ENCODE measurements at regions not wholly inside any gene's neighbourhood (a gene's known extent, or its start where the extent isn't known, plus 50 kb on each side); places are given as distances from the start of the nearest gene placed in this dataset.

DNA sequence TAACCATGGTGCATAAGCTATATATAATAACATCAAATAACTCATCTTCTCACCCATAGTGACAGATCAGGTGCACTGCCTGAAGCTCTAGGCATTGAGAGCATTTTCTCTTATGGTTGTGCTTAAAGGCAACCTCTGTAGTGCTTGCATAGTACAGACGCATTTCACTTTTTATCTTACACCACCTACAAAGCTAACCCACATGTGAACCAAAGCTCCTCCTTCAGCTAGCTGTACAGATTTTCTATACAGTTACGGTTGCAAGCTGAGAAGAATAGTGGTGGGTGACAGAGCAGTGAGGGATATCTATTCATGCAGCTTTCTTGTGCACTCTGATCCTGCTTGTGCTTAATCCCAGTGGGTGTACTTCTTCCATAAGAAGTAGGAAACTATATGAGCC lies 1525.2 kb downstream of the STIM2 start:
- no peak overlapping the region for H3K4me3 ChIP-seq (ENCODE audit: low read length in 3 of 3)
- no peak overlapping the region for H3K27ac ChIP-seq (ENCODE audit: low read depth, low read length)
- H3K9ac ChIP-seq (ENCODE audit: low read depth in 1 of 3, low read length in 3 of 3) = no peak overlapping the region
- no peaks in the 10 kb centered on the region for H3K36me3 ChIP-seq (ENCODE audit: control insufficient read depth in 3 of 3, insufficient read depth in 3 of 3, low read length in 3 of 3)
- no peaks in the 10 kb centered on the region for H3K9me3 ChIP-seq (ENCODE audit: control insufficient read depth in 3 of 3, low read length in 3 of 3)
- no peaks in the 10 kb centered on the region for H3K27me3 ChIP-seq (ENCODE audit: control insufficient read depth in 3 of 3, insufficient read depth in 3 of 3, low read length in 3 of 3)
- no peaks in the 10 kb centered on the region for H3K4me1 ChIP-seq (ENCODE audit: control insufficient read depth in 3 of 3, insufficient read depth in 3 of 3, low read length in 3 of 3)

DNA sequence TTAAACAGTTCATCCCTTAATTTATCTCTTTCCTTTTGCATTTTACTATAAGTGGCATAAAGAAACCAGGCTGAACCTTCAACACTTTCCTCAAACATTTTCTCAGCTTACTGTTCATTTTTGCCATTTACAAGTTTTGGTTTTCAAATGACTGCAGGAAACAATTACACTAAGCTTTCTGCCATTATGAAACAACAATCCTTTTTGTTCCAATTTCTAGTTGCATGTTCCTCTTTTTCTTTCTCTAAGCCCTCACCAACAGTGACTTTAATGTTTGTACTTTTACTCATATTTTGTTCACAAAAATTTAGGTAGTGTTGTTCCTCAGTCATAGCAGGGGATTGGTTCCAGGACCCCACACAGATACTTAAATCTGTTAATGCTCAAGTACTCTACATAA lies 1526.1 kb downstream of the STIM2 start:
- Histone ChIP-seq H3K27ac (ENCODE audit: low read depth, low read length) (no peak overlapping the region), H3K9me3 (ENCODE audit: control insufficient read depth in 3 of 3, low read length in 3 of 3) (no peaks in the 10 kb centered on the region), H3K4me3 (ENCODE audit: low read length in 3 of 3) (no peak overlapping the region)

DNA sequence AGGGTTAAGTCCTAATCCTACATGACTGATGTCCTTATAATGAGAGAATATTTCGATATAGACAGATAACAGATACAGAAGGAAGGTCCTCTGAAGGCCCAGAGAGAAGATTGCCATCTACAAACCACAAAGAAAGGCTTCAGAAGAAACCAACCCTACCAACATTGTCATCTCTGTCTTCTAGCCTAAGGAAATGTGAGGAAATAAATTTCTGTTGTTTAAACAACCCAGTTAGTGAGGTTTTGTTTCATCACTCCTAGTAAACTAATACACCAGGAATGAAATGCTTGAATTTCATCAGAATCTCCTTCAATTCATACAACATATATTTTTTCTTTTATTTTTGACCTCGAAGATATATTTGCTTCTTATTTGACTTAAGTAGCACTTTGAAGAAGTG lies 1527.8 kb downstream of the STIM2 start:
- H3K36me3 ChIP-seq (ENCODE audit: control insufficient read depth in 3 of 3, insufficient read depth in 3 of 3, low read length in 3 of 3) = no peaks in the 10 kb centered on the region
- H3K4me1 ChIP-seq (ENCODE audit: control insufficient read depth in 3 of 3, insufficient read depth in 3 of 3, low read length in 3 of 3) = no peaks in the 10 kb centered on the region
- H3K27me3 ChIP-seq (ENCODE audit: control insufficient read depth in 3 of 3, insufficient read depth in 3 of 3, low read length in 3 of 3) = no peaks in the 10 kb centered on the region
- no peak overlapping the region for H3K4me3 ChIP-seq (ENCODE audit: low read length in 3 of 3)
- no peak overlapping the region for H3K9ac ChIP-seq (ENCODE audit: low read depth in 1 of 3, low read length in 3 of 3)
- no peak overlapping the region for H3K27ac ChIP-seq (ENCODE audit: low read depth, low read length)
- no peaks in the 10 kb centered on the region for H3K9me3 ChIP-seq (ENCODE audit: control insufficient read depth in 3 of 3, low read length in 3 of 3)

More for the DNA sequence above, 1526.1 kb downstream of the STIM2 start:
- Histone ChIP-seq H3K9ac (ENCODE audit: low read depth in 1 of 3, low read length in 3 of 3) (no peak overlapping the region), H3K27me3 (ENCODE audit: control insufficient read depth in 3 of 3, insufficient read depth in 3 of 3, low read length in 3 of 3) (no peaks in the 10 kb centered on the region), H3K4me1 (ENCODE audit: control insufficient read depth in 3 of 3, insufficient read depth in 3 of 3, low read length in 3 of 3) (no peaks in the 10 kb centered on the region), H3K36me3 (ENCODE audit: control insufficient read depth in 3 of 3, insufficient read depth in 3 of 3, low read length in 3 of 3) (no peaks in the 10 kb centered on the region)

DNA sequence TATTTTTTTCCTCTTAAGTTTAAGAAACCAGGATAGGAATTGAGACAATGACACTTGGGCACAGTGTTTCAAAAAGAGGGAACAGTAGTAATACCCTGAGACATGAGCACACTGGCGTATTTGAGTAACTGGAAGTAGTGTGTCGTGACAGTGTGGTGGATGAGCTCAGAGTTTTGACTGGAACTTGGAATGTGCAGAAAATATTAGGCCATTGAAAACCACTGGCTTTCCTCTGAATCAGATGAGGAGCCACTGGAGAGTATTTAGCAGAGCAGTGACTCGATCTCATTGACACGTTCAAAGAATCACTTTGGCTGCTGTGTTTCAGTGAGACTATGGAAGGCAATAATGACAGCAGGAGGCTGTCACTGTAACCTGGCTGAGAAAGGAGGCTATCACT lies 1531.2 kb downstream of the STIM2 start:
- no peaks in the 10 kb centered on the region for H3K9me3 ChIP-seq (ENCODE audit: control insufficient read depth in 3 of 3, low read length in 3 of 3)
- H3K27me3 ChIP-seq (ENCODE audit: control insufficient read depth in 3 of 3, insufficient read depth in 3 of 3, low read length in 3 of 3) = no peaks in the 10 kb centered on the region
- no peak overlapping the region for H3K9ac ChIP-seq (ENCODE audit: low read depth in 1 of 3, low read length in 3 of 3)
- H3K36me3 ChIP-seq (ENCODE audit: control insufficient read depth in 3 of 3, insufficient read depth in 3 of 3, low read length in 3 of 3) = no peaks in the 10 kb centered on the region
- H3K4me1 ChIP-seq (ENCODE audit: control insufficient read depth in 3 of 3, insufficient read depth in 3 of 3, low read length in 3 of 3) = no peaks in the 10 kb centered on the region
- no peak overlapping the region for H3K27ac ChIP-seq (ENCODE audit: low read depth, low read length)
- no peak overlapping the region for H3K4me3 ChIP-seq (ENCODE audit: low read length in 3 of 3)

DNA sequence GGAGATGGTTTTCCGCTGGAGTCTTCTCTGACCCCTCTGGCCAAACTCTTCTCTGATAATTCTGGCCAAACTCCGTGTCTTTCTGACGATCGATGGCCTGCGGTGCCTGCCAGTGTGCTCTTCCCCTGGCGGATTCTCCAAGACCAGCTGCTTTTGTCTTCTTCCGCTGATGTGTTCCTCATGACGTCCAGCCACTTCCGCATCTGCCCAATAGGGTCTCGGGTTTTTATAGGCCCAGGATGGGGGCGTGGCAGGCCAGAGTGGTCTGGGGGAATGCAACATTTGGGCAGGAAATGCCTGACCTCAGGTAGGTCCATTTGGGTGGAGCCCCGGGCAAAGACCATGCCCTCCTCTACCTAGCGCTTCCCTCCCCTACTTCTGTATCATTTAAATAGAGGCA lies 1542.1 kb downstream of the STIM2 start:
- H3K36me3 ChIP-seq (ENCODE audit: control insufficient read depth in 3 of 3, insufficient read depth in 3 of 3, low read length in 3 of 3) = no peaks in the 10 kb centered on the region
- H3K4me3 ChIP-seq (ENCODE audit: low read length in 3 of 3) = no peak overlapping the region
- peaks cover 0 to 2% (median 0%) of the 10 kb centered on the region in 3 donors for H3K9me3 ChIP-seq (ENCODE audit: control insufficient read depth in 3 of 3, low read length in 3 of 3)

DNA sequence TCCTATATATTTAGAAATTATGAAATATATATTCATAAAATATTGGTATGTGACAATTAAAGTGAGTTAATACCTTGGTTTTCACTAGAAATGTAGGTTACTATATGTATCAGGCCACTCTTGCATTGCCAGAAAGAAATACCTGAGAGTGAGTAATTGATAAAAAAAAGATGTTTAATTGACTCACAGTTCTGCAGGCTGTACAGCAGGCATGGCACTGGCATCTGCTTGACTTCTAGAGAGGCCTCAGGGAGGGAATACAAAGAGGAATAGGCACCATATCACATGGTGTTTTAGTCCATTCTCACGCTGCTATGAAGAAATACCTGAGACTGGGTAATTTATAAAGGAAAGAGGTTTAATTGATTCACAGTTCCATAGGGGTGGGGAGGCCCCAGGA lies 1560.6 kb downstream of the STIM2 start:
- Histone ChIP-seq H3K4me1 (ENCODE audit: control insufficient read depth in 3 of 3, insufficient read depth in 3 of 3, low read length in 3 of 3) (no peaks in the 10 kb centered on the region), H3K27ac (ENCODE audit: low read depth, low read length) (no peak overlapping the region), H3K4me3 (ENCODE audit: low read length in 3 of 3) (no peak overlapping the region), H3K36me3 (ENCODE audit: control insufficient read depth in 3 of 3, insufficient read depth in 3 of 3, low read length in 3 of 3) (no peaks in the 10 kb centered on the region), H3K9me3 (ENCODE audit: control insufficient read depth in 3 of 3, low read length in 3 of 3) (no peaks in the 10 kb centered on the region), H3K27me3 (ENCODE audit: control insufficient read depth in 3 of 3, insufficient read depth in 3 of 3, low read length in 3 of 3) (no peaks in the 10 kb centered on the region), H3K9ac (ENCODE audit: low read depth in 1 of 3, low read length in 3 of 3) (no peak overlapping the region)

More for the DNA sequence above, 1542.1 kb downstream of the STIM2 start:
- Histone ChIP-seq H3K4me1 (ENCODE audit: control insufficient read depth in 3 of 3, insufficient read depth in 3 of 3, low read length in 3 of 3) (no peaks in the 10 kb centered on the region), H3K27me3 (ENCODE audit: control insufficient read depth in 3 of 3, insufficient read depth in 3 of 3, low read length in 3 of 3) (no peaks in the 10 kb centered on the region), H3K27ac (ENCODE audit: low read depth, low read length) (no peak overlapping the region), H3K9ac (ENCODE audit: low read depth in 1 of 3, low read length in 3 of 3) (no peak overlapping the region)

DNA sequence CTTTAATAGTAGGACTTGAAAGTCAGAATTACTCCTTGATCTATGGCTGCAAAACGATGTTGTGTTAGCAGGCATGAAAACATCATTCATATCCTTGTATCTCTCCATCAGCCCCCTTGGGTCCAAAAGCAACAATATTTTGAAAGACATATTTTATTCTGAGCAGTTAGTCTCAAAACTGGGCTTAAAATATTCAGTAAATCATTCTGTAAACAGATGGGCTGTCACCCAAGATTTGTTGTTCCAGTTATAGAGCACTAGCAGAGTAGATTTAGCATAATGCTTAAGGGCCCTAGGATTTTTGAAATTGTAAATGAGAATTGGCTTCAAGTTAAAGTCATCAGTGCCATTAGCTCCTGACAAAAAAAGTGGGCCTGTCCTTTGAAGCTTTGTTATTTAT lies 1565.6 kb downstream of the STIM2 start:
- Histone ChIP-seq H3K4me1 (ENCODE audit: control insufficient read depth in 3 of 3, insufficient read depth in 3 of 3, low read length in 3 of 3) (no peaks in the 10 kb centered on the region), H3K27ac (ENCODE audit: low read depth, low read length) (no peak overlapping the region), H3K4me3 (ENCODE audit: low read length in 3 of 3) (no peak overlapping the region), H3K36me3 (ENCODE audit: control insufficient read depth in 3 of 3, insufficient read depth in 3 of 3, low read length in 3 of 3) (no peaks in the 10 kb centered on the region), H3K9ac (ENCODE audit: low read depth in 1 of 3, low read length in 3 of 3) (no peak overlapping the region), H3K9me3 (ENCODE audit: control insufficient read depth in 3 of 3, low read length in 3 of 3) (no peaks in the 10 kb centered on the region), H3K27me3 (ENCODE audit: control insufficient read depth in 3 of 3, insufficient read depth in 3 of 3, low read length in 3 of 3) (no peaks in the 10 kb centered on the region)

DNA sequence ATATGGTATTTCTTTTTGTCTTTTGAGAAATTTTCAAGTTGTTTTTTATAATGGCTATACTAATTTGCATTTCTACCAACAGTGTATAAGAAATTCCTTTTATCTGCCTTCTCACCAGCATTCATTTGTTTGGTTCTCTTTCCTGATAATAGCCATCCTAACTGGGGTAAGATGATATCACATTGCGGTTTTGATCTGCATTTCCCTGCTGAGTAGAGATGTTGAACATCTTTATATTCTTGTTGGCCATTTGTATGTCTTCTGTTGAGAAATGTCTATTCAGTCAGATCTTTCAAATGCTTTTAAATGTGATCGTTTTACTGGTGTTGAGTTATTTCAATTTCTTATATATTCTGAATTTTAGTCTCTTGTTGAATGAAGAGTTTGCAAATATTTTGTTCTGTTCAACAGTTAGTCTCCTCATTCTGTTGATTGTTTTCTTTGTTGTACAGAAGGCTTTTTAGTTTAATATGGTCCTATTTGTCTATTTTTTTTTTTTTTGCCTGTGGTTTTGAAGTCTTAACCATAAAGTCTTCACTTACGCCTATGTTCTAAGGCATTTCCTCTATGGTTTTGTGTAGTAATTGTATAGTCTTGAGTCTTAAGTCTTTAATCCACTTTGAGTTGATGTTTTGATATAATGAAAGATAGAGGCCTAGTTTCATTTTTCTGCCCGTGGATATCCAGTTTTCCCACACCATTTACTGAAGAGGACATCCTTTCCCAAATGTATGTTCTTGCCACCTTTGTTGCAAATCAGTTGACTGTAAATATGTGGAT lies 1566.9 kb downstream of the STIM2 start:
- Histone ChIP-seq H3K9ac (ENCODE audit: low read depth in 1 of 3, low read length in 3 of 3) (no peak overlapping the region), H3K4me1 (ENCODE audit: control insufficient read depth in 3 of 3, insufficient read depth in 3 of 3, low read length in 3 of 3) (no peaks in the 10 kb centered on the region), H3K27ac (ENCODE audit: low read depth, low read length) (no peak overlapping the region), H3K4me3 (ENCODE audit: low read length in 3 of 3) (no peak overlapping the region), H3K36me3 (ENCODE audit: control insufficient read depth in 3 of 3, insufficient read depth in 3 of 3, low read length in 3 of 3) (no peaks in the 10 kb centered on the region), H3K9me3 (ENCODE audit: control insufficient read depth in 3 of 3, low read length in 3 of 3) (no peaks in the 10 kb centered on the region), H3K27me3 (ENCODE audit: control insufficient read depth in 3 of 3, insufficient read depth in 3 of 3, low read length in 3 of 3) (no peaks in the 10 kb centered on the region)

DNA sequence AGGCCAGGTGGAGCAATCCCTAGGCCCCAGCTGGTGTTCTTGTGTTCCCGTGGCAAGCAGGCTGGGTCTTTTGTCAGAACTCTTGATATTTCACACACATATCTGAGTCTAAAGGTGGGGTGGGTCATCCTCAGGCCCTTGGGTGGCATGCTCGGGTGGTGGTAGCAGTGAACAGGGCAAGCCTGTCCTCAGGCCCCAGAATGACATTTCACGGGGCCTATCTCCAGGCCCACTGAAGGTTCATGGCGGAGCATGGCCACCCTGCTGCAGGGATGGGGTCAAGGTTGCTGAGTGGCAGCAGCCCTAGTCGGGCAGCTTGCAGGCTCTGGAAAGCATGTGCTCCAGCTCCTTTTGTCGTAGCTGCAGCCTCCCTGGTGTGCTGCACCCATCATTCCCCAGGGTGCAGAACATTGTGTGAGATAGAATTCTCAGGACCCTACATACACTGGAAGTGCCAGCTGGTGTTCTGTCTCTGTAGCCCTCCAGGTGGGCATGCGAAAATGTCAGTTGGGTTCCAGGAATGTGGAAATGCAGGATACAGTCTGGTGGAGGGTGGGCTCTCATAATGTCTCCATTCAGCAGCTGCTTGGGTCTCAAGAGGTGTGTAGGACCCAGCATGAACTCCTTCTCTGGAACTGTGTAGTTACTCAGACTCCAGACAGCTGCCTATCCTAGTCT lies 1571.8 kb downstream of the STIM2 start:
- Histone ChIP-seq H3K9ac (ENCODE audit: low read depth in 1 of 3, low read length in 3 of 3) (no peak overlapping the region), H3K36me3 (ENCODE audit: control insufficient read depth in 3 of 3, insufficient read depth in 3 of 3, low read length in 3 of 3) (no peaks in the 10 kb centered on the region), H3K27ac (ENCODE audit: low read depth, low read length) (no peak overlapping the region), H3K4me1 (ENCODE audit: control insufficient read depth in 3 of 3, insufficient read depth in 3 of 3, low read length in 3 of 3) (no peaks in the 10 kb centered on the region), H3K9me3 (ENCODE audit: control insufficient read depth in 3 of 3, low read length in 3 of 3) (no peaks in the 10 kb centered on the region), H3K4me3 (ENCODE audit: low read length in 3 of 3) (no peak overlapping the region), H3K27me3 (ENCODE audit: control insufficient read depth in 3 of 3, insufficient read depth in 3 of 3, low read length in 3 of 3) (no peaks in the 10 kb centered on the region)

DNA sequence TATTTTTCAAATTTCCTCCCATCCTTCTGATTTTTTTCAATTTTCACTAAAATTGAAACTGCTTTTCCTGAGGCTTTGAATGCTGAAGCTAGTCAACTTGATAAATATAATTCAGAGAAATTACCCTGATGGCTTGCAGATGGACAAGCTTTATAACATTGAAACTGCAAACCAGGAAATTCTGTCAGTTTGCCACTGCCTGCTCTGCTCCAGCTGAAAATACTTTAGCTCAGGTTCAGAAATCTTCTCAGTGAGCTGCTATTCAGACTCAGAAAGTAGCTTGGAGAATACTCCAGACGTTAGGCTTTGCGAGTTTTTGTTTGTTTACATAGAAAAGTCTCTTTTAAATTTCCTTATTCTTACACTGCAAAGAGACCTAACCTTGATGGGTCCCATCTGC lies 1574.7 kb downstream of the STIM2 start:
- no peak overlapping the region for H3K4me3 ChIP-seq (ENCODE audit: low read length in 3 of 3)

More for the DNA sequence above, 1574.7 kb downstream of the STIM2 start:
- no peaks in the 10 kb centered on the region for H3K9me3 ChIP-seq (ENCODE audit: control insufficient read depth in 3 of 3, low read length in 3 of 3)
- no peaks in the 10 kb centered on the region for H3K27me3 ChIP-seq (ENCODE audit: control insufficient read depth in 3 of 3, insufficient read depth in 3 of 3, low read length in 3 of 3)
- no peaks in the 10 kb centered on the region for H3K36me3 ChIP-seq (ENCODE audit: control insufficient read depth in 3 of 3, insufficient read depth in 3 of 3, low read length in 3 of 3)
- no peaks in the 10 kb centered on the region for H3K4me1 ChIP-seq (ENCODE audit: control insufficient read depth in 3 of 3, insufficient read depth in 3 of 3, low read length in 3 of 3)
- no peak overlapping the region for H3K9ac ChIP-seq (ENCODE audit: low read depth in 1 of 3, low read length in 3 of 3)
- no peak overlapping the region for H3K27ac ChIP-seq (ENCODE audit: low read depth, low read length)
